ENCODE measurements at regions not wholly inside any gene's neighbourhood (a gene's known extent, or its start where the extent isn't known, plus 50 kb on each side); places are given as distances from the start of the nearest gene placed in this dataset.
"Not testable (repeated sequence)": the region's sequence is repeated elsewhere in the genome, so short reads cannot be mapped to it uniquely, and the experiment has no call there.

GRCh38 chr11:23873406-23873805 lies 623.4 kb upstream of the LUZP2 start:
- Mint-ChIP-seq H3K9me3 (peaks cover 11% of the 10 kb centered on the region), H3K4me1 (ENCODE audit: low read depth) (no peaks in the 10 kb centered on the region), H3K27me3 (no peaks in the 10 kb centered on the region), H3K4me3 (no peak overlapping the region), H3K36me3 (ENCODE audit: low read depth) (no peaks in the 10 kb centered on the region), H3K27ac (no peak overlapping the region)
- intact Hi-C loops (cut with DNase I, micrococcal nuclease) = no loop called here
- Histone ChIP-seq H3K27me3 (ENCODE audit: control insufficient read depth in 1 of 2, insufficient read depth in 2 of 2, low read length in 2 of 2) (no peaks in the 10 kb centered on the region), H3K36me3 (ENCODE audit: insufficient read depth, low read length) (no peaks in the 10 kb centered on the region), H3K4me3 (ENCODE audit: low read length) (no peak overlapping the region), H3K27ac (ENCODE audit: low read depth in 1 of 2, low read length in 2 of 2) (no peak overlapping the region), H3K4me1 (ENCODE audit: insufficient read depth, low read length) (no peaks in the 10 kb centered on the region), H3K9me3 (ENCODE audit: control insufficient read depth in 1 of 2, insufficient read depth in 1 of 2, low read length in 2 of 2) (peaks cover 0 to 5% of the 10 kb centered on the region in 2 experiments)
- no peak for TF ChIP-seq CTCF (IDR thresholded peaks at IDR 0.05)
- ChIA-PET CTCF (no interaction called here), POLR2A (no interaction called here)
- DNase-seq (no peak), ATAC-seq (ENCODE audit: poor library complexity) (no peak)

GRCh38 chr11:23875176-23875850 lies 621.5 kb upstream of the LUZP2 start:
- TF ChIP-seq CTCF (IDR thresholded peaks at IDR 0.05) = no peak
- Mint-ChIP-seq H3K36me3 (ENCODE audit: low read depth) (no peaks in the 10 kb centered on the region), H3K4me3 (no peak overlapping the region), H3K9me3 (peaks cover 12% of the 10 kb centered on the region), H3K27me3 (no peaks in the 10 kb centered on the region), H3K4me1 (ENCODE audit: low read depth) (no peaks in the 10 kb centered on the region), H3K27ac (no peak overlapping the region)
- Histone ChIP-seq H3K27me3 (ENCODE audit: control insufficient read depth in 1 of 2, insufficient read depth in 2 of 2, low read length in 2 of 2) (no peaks in the 10 kb centered on the region), H3K9me3 (ENCODE audit: control insufficient read depth in 1 of 2, insufficient read depth in 1 of 2, low read length in 2 of 2) (peaks cover 0 to 5% of the 10 kb centered on the region in 2 experiments), H3K36me3 (ENCODE audit: insufficient read depth, low read length) (no peaks in the 10 kb centered on the region), H3K27ac (ENCODE audit: low read depth in 1 of 2, low read length in 2 of 2) (no peak overlapping the region), H3K4me1 (ENCODE audit: insufficient read depth, low read length) (no peaks in the 10 kb centered on the region), H3K4me3 (ENCODE audit: low read length) (no peak overlapping the region)
- intact Hi-C loops (cut with DNase I, micrococcal nuclease) = no loop called here
- ChIA-PET CTCF (no interaction called here), POLR2A (no interaction called here)
- ATAC-seq (ENCODE audit: poor library complexity) (no peak), DNase-seq (no peak)

- not testable (repeated sequence) for H3K27ac Mint-ChIP-seq
Measured at GRCh38 chr11:23883426-23884048, 613.3 kb upstream of the LUZP2 start.

More at GRCh38 chr11:23883426-23884048, 613.3 kb upstream of the LUZP2 start:
- H3K4me1 ChIP-seq (ENCODE audit: insufficient read depth, low read length); H3K36me3 Mint-ChIP-seq (ENCODE audit: low read depth); CTCF ChIA-PET; intact Hi-C loops (cut with DNase I, micrococcal nuclease); H3K4me3 Mint-ChIP-seq; POLR2A ChIA-PET; H3K4me1 Mint-ChIP-seq (ENCODE audit: low read depth); ATAC-seq (ENCODE audit: poor library complexity); H3K36me3 ChIP-seq (ENCODE audit: insufficient read depth, low read length); H3K27me3 ChIP-seq (ENCODE audit: control insufficient read depth in 1 of 2, insufficient read depth in 2 of 2, low read length in 2 of 2); DNase-seq; H3K27ac ChIP-seq (ENCODE audit: low read depth in 1 of 2, low read length in 2 of 2); H3K4me3 ChIP-seq (ENCODE audit: low read length); H3K27me3 Mint-ChIP-seq: not testable (repeated sequence)
- peaks cover 13% of the 10 kb centered on the region for H3K9me3 Mint-ChIP-seq
- H3K9me3 ChIP-seq (ENCODE audit: control insufficient read depth in 1 of 2, insufficient read depth in 1 of 2, low read length in 2 of 2) = peaks cover 0 to 14% of the 10 kb centered on the region in 2 experiments
